ENCODE measurements at regions not wholly inside any gene's neighbourhood (a gene's known extent, or its start where the extent isn't known, plus 50 kb on each side); places are given as distances from the start of the nearest gene placed in this dataset.

DNA sequence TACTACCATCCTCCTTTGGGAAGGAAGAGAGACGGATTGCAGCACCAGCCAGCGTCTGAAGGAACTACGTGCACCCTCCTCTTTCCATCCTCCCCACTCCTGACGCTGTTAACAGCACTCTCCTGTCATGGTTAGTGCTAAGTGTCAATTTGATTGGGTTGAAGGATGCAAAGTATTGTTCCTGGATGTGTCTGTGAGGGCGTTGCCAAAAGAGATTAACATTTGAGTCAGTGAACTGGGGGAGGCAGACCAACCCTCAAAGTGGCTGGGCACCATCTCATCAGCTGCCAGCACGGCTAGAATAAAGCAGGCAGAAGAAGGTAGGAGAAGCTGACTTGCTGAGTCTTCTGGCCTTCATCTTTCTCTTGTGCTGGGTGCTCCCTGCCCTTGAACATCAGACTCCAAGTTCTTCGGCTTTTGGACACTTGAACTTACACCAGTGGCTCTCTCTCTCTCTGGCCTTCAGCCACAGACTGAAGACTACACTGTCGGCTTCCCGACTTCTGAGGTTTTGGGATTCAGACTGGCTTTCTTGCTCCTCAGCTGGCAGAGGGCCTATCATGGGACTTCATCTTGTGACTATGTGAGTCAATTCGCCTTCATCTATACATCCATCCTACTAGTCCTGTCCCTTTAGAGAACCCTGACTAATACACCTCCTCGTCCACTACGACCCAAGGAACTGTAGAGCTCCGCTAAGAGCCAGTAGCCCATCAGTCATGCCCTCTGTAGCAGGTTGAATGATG, 128.2 kb upstream of the HES1 start:
- Histone ChIP-seq H3K4me1 (peaks cover 17% of the 10 kb centered on the region), H3K36me3 (ENCODE audit: low read depth, missing control alignments) (no peaks in the 10 kb centered on the region), H3K27me3 (no peaks in the 10 kb centered on the region), H3K27ac (no peak overlapping the region), H3K4me3 (no peak overlapping the region), H3K9me3 (no peaks in the 10 kb centered on the region)
- DNase-seq, result no peak
- TF ChIP-seq POLR2A (IDR thresholded peaks at IDR 0.05), result no peak
- TF ChIP-seq, protein P1, sequence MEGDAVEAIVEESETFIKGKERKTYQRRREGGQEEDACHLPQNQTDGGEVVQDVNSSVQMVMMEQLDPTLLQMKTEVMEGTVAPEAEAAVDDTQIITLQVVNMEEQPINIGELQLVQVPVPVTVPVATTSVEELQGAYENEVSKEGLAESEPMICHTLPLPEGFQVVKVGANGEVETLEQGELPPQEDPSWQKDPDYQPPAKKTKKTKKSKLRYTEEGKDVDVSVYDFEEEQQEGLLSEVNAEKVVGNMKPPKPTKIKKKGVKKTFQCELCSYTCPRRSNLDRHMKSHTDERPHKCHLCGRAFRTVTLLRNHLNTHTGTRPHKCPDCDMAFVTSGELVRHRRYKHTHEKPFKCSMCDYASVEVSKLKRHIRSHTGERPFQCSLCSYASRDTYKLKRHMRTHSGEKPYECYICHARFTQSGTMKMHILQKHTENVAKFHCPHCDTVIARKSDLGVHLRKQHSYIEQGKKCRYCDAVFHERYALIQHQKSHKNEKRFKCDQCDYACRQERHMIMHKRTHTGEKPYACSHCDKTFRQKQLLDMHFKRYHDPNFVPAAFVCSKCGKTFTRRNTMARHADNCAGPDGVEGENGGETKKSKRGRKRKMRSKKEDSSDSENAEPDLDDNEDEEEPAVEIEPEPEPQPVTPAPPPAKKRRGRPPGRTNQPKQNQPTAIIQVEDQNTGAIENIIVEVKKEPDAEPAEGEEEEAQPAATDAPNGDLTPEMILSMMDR (IDR thresholded peaks at IDR 0.05), result no peak
- intact Hi-C loops (cut with DNase I; ENCODE audit: low total_unique reads), result loop anchor here (10.0 kb wide), 2 partner anchors 223 to 267 kb away; no protein-coding TSS in a partner anchor
- WGBS, 2 donors, result 71% methylated on average over 13 of the region's 13 CpGs

DNA sequence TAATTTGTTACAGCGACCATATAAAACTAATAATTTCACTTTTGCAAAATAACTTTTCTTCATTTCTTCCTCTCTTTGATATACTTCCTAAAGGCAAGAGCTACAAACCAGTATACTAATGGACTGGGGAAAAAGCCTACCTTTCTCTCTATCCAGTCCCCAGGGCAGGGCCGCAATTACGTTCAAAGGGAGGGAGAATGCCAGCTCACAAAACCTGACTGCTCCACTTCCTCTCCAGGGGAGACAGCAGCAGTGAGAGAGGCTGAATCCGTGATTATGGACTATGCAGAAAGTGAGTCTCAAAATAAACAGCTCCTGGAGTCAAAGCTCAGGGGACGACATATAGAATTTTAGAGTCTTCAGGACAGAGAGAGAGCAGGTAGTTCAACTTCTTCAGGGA, 126.9 kb upstream of the HES1 start:
- DNase-seq, result no peak
- no peak for TF ChIP-seq POLR2A (IDR thresholded peaks at IDR 0.05)
- TF ChIP-seq, protein P1 (IDR thresholded peaks at IDR 0.05), result no peak
- 79 to 93% methylated on average over 5 of the region's 5 CpGs for WGBS, 2 donors

DNA sequence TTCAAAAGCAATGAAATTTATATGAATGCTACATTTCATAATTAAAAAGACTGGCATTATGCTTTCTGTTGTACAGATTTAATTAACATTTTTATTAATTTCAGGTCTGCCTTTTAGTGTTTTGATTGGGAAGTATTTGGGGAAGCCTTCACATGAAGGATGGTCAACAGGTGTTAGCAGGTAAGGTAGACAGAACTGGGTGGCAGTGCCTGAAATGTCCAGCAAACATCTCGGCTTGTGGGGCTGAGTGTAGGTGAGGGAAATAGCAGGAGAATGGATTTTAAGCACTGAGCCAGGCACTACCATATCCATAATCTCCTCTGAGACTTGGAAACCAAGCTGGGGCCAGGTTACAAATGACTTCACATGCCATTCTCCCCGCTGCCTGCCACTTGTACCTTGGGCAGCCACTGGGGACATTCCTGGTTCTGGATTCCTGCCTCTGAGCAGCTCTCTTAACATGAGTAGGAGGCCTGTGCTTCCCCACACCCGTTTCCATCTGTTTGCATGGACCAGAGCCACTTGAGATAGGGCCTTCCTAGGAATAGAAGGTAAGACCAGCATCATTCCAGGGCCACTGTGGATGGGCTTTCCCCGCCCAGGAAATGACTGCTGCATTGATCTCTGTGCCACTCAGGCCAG, 125.9 kb upstream of the HES1 start:
- 76 to 82% methylated on average over 4 of the region's 4 CpGs for whole genome bisulfite sequencing, 2 donors
- Histone ChIP-seq H3K36me3 (ENCODE audit: low read depth, missing control alignments) (no peaks in the 10 kb centered on the region), H3K4me1 (peaks cover 6% of the 10 kb centered on the region), H3K4me3 (no peak overlapping the region), H3K9me3 (no peaks in the 10 kb centered on the region), H3K27ac (no peak overlapping the region), H3K27me3 (no peaks in the 10 kb centered on the region)
- no peak for TF ChIP-seq POLR2A (IDR thresholded peaks at IDR 0.05)
- TF ChIP-seq, protein P1 (IDR thresholded peaks at IDR 0.05), result no peak
- intact Hi-C loops (cut with DNase I; ENCODE audit: low total_unique reads), result loop anchor here (10.0 kb wide), 2 partner anchors 225 to 265 kb away; no protein-coding TSS in a partner anchor
- no peak for DNase-seq

More for the DNA sequence above, 126.9 kb upstream of the HES1 start:
- Histone ChIP-seq H3K4me1 (peaks cover 9% of the 10 kb centered on the region), H3K4me3 (no peak overlapping the region), H3K27me3 (no peaks in the 10 kb centered on the region), H3K27ac (no peak overlapping the region), H3K36me3 (ENCODE audit: low read depth, missing control alignments) (no peaks in the 10 kb centered on the region), H3K9me3 (no peaks in the 10 kb centered on the region)
- intact Hi-C loops (cut with DNase I; ENCODE audit: low total_unique reads), result loop anchor here (10.0 kb wide), 2 partner anchors 224 to 266 kb away; no protein-coding TSS in a partner anchor

DNA sequence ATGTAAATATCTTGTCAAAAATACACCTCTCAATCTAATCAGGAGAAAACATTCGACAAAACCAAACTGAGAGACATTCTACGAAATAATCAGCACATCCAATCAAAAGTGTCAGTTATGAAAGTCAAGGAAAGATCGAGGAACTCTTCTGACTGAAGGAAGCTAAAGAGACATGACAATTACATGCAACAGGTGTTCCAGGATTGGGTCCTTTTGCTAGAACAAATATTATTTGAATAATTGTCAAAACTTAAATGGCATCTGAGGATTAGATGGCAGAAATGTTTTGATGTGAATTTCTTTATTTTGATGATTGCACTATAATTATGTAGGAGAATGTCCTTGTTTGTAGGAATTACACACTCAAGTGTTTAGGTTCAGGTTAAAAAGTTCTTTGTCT, 124.1 kb upstream of the HES1 start:
- TF ChIP-seq, protein P1 (IDR thresholded peaks at IDR 0.05), result no peak
- TF ChIP-seq POLR2A (IDR thresholded peaks at IDR 0.05), result no peak
- no peak overlapping the region for H3K4me3 ChIP-seq
- intact Hi-C loops (cut with DNase I; ENCODE audit: low total_unique reads), result no loop called here
- no peaks in the 10 kb centered on the region for H3K9me3 ChIP-seq
- no peaks in the 10 kb centered on the region for H3K27me3 ChIP-seq
- 88 to 92% methylated on average over 3 of the region's 3 CpGs for WGBS, 2 donors
- no peaks in the 10 kb centered on the region for H3K36me3 ChIP-seq (ENCODE audit: low read depth, missing control alignments)
- DNase-seq, result no peak
- peaks cover 12% of the 10 kb centered on the region for H3K4me1 ChIP-seq
- no peak overlapping the region for H3K27ac ChIP-seq
